Mucosa of descending colon (tissue), 3 donors: ENCODE measurements at regions not wholly inside any gene's neighbourhood (a gene's known extent, or its start where the extent isn't known, plus 50 kb on each side); places are given as distances from the start of the nearest gene placed in this dataset.

Experiments
- ATAC-seq: fragments of 200-7000 bp; cut with Tn5 transposase; one replicate; pipeline ENCODE4 v1.9.1; 2020; ENCODE audit warnings: mild to moderate bottlenecking, moderate library complexity
- DNase-seq, 3 donors: peaks; one replicate each; pipeline ENCODE4 v3.0.0-alpha.2; 2020
- H3K36me3 ChIP-seq: fragments of 200-600 bp; one replicate; pipeline ENCODE4 v1.8.0; 2021; ENCODE audit warnings: low read depth, mild to moderate bottlenecking
- H3K4me1 ChIP-seq: fragments of 200-600 bp; one replicate; pipeline ENCODE4 v1.8.0; 2021; ENCODE audit warnings: low read depth, mild to moderate bottlenecking
- H3K4me3 ChIP-seq: fragments of 200-600 bp; one replicate; pipeline ENCODE4 v1.8.0; 2021; ENCODE audit warnings: mild to moderate bottlenecking
- H3K9me3 ChIP-seq: fragments of 200-600 bp; one replicate; pipeline ENCODE4 v1.8.0; 2021; ENCODE audit warnings: mild to moderate bottlenecking
- CTCF ChIP-seq: fragments of 200-600 bp; IDR thresholded peaks from one replicate; pipeline ENCODE4 v1.8.0; 2022; ENCODE audit warnings: antibody characterized with exemption, mild to moderate bottlenecking
- intact Hi-C, 2 donors: fragments of 100-400 bp; cut with DNase I in 1 of 2; cut with micrococcal nuclease in 1 of 2; formaldehyde crosslinking; loops; one replicate each; pipeline versions ENCODE4 v1.11.0 to v1.11.1; 2022; cut with DNase I, micrococcal nuclease
- donor health status: DM: no; HTN: no; CAD: no; lungs with moderate emphysema.
- donor health status: DM: no; HTN: no; CAD: no.
- donor health status: DM: no; HTN: yes; CAD: no.

GRCh38 chr5:167052791-167053190 is 1238.7 kb upstream of the WWC1 start:
- Histone ChIP-seq H3K4me3 (no peak overlapping the region), H3K4me1 (no peaks in the 10 kb centered on the region), H3K9me3 (no peaks in the 10 kb centered on the region), H3K36me3 (no peaks in the 10 kb centered on the region)
- DNase-seq (no peak), ATAC-seq (no peak)
- intact Hi-C loops: no loop called here
- no peak for TF ChIP-seq CTCF

GRCh38 chr5:167057665-167058064 is 1233.8 kb upstream of the WWC1 start:
- Histone ChIP-seq H3K9me3 (no peaks in the 10 kb centered on the region), H3K4me3 (no peak overlapping the region), H3K36me3 (no peaks in the 10 kb centered on the region), H3K4me1 (no peaks in the 10 kb centered on the region)
- intact Hi-C loops: no loop called here
- no peak for DNase-seq
- ATAC-seq: no peak
- TF ChIP-seq CTCF: no peak

GRCh38 chr5:167061695-167062094 is 1229.8 kb upstream of the WWC1 start:
- no peak for ATAC-seq
- Histone ChIP-seq H3K9me3 (no peaks in the 10 kb centered on the region), H3K4me1 (no peaks in the 10 kb centered on the region), H3K4me3 (no peak overlapping the region), H3K36me3 (no peaks in the 10 kb centered on the region)
- DNase-seq: no peak
- intact Hi-C loops: loop anchor here in 1 of 2 donors (5.0 kb wide), 1 partner anchor 84 kb away; the partner anchor contains the start of gene TENM2
- TF ChIP-seq CTCF: no peak

- Histone ChIP-seq H3K9me3 (no peaks in the 10 kb centered on the region), H3K4me3 (no peak overlapping the region), H3K4me1 (no peaks in the 10 kb centered on the region), H3K36me3 (no peaks in the 10 kb centered on the region)
- TF ChIP-seq CTCF: no peak
- intact Hi-C loops: loop anchor here in 1 of 2 donors (5.0 kb wide), 1 partner anchor 86 kb away; the partner anchor contains the start of gene TENM2
- ATAC-seq (no peak), DNase-seq (no peak)
Measured at GRCh38 chr5:167063116-167063515, 1228.3 kb upstream of the WWC1 start.

GRCh38 chr5:167063788-167064187 is 1227.7 kb upstream of the WWC1 start:
- Histone ChIP-seq H3K36me3 (no peaks in the 10 kb centered on the region), H3K4me1 (no peaks in the 10 kb centered on the region), H3K4me3 (no peak overlapping the region), H3K9me3 (no peaks in the 10 kb centered on the region)
- DNase-seq: no peak
- TF ChIP-seq CTCF: no peak
- no peak for ATAC-seq
- intact Hi-C loops: loop anchor here in 1 of 2 donors (5.0 kb wide), 1 partner anchor 86 kb away; the partner anchor contains the start of gene TENM2
